ENCODE measurements at regions not wholly inside any gene's neighbourhood (a gene's known extent, or its start where the extent isn't known, plus 50 kb on each side); places are given as distances from the start of the nearest gene placed in this dataset.

DNA sequence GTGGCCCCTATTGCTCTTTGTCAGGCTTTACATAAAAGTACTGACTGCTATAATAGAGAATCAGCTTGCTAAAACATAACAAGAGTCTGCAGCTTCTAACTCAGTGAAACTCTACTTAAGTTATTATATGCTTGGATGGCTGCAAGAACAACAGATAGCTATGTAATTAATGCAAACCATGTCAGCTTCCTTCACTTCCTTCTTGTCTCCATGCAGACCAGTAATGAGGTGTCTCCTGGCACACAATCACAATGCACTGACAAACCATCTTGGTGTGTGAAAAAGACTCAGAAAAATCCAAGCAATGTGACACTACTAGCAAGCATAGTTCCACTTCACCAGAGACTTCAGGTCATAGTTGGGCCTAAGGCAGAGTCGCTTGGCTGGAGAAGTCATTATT is 2068.9 kb upstream of the PIK3C3 start:
- TF ChIP-seq SRF (IDR thresholded peaks at IDR 0.05; ENCODE audit: low read depth, low read length) = no peak
- TF ChIP-seq, protein P1, sequence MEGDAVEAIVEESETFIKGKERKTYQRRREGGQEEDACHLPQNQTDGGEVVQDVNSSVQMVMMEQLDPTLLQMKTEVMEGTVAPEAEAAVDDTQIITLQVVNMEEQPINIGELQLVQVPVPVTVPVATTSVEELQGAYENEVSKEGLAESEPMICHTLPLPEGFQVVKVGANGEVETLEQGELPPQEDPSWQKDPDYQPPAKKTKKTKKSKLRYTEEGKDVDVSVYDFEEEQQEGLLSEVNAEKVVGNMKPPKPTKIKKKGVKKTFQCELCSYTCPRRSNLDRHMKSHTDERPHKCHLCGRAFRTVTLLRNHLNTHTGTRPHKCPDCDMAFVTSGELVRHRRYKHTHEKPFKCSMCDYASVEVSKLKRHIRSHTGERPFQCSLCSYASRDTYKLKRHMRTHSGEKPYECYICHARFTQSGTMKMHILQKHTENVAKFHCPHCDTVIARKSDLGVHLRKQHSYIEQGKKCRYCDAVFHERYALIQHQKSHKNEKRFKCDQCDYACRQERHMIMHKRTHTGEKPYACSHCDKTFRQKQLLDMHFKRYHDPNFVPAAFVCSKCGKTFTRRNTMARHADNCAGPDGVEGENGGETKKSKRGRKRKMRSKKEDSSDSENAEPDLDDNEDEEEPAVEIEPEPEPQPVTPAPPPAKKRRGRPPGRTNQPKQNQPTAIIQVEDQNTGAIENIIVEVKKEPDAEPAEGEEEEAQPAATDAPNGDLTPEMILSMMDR (IDR thresholded peaks at IDR 0.05; ENCODE audit: control extremely low read depth in 1 of 3, insufficient read depth in 1 of 3, low read depth in 1 of 3, low read length in 3 of 3) = no peak

All from H1 (cell line).